GM23248 (cell line): ENCODE measurements at regions not wholly inside any gene's neighbourhood (a gene's known extent, or its start where the extent isn't known, plus 50 kb on each side); places are given as distances from the start of the nearest gene placed in this dataset.
"Not testable (repeated sequence)": the region's sequence is repeated elsewhere in the genome, so short reads cannot be mapped to it uniquely, and the experiment has no call there.

Experiments used
- DNase-seq: peaks from one replicate; pipeline ENCODE4 v3.0.0-alpha.2; 2015
- H2AFZ ChIP-seq: fragments of 200-600 bp; sonication (generic); 2 replicates; pipeline ENCODE4 v1.6.1; 2016; ENCODE audit warnings: antibody characterized with exemption
- H3F3A ChIP-seq: fragments of 200-600 bp; sonication (generic); 2 replicates; pipeline ENCODE4 v1.6.1; 2016; ENCODE audit warnings: mild to moderate bottlenecking, antibody characterized with exemption, mixed run types; ENCODE audit not compliant: insufficient read depth
- H3K27ac ChIP-seq: fragments of 200-600 bp; sonication (generic); 2 replicates; pipeline ENCODE4 v1.5.1; 2016; ENCODE audit warnings: mild to moderate bottlenecking
- H3K27me3 ChIP-seq: fragments of 200-600 bp; sonication (generic); replicated peaks from 2 replicates; pipeline ENCODE4 v1.6.1; 2016; ENCODE audit warnings: mild to moderate bottlenecking; ENCODE audit not compliant: insufficient read depth
- H3K36me3 ChIP-seq: fragments of 200-600 bp; sonication (generic); 2 replicates; pipeline ENCODE4 v1.6.1; 2016; ENCODE audit warnings: low read depth, mild to moderate bottlenecking
- H3K4me1 ChIP-seq: fragments of 200-600 bp; sonication (generic); 2 replicates; pipeline ENCODE4 v1.6.1; 2016; ENCODE audit warnings: mild to moderate bottlenecking; ENCODE audit not compliant: insufficient read depth
- H3K4me2 ChIP-seq: fragments of 200-600 bp; sonication (generic); one replicate; pipeline ENCODE4 v1.6.1; 2016; ENCODE audit warnings: mild to moderate bottlenecking; ENCODE audit not compliant: unreplicated experiment
- H3K4me3 ChIP-seq: fragments of 200-600 bp; sonication (generic); 2 replicates; pipeline ENCODE4 v1.5.1; 2016; ENCODE audit warnings: mild to moderate bottlenecking
- H3K79me2 ChIP-seq: fragments of 200-600 bp; sonication (generic); 2 replicates; pipeline ENCODE4 v1.6.1; 2016; ENCODE audit warnings: mild to moderate bottlenecking; ENCODE audit not compliant: insufficient read depth
- H3K9ac ChIP-seq: fragments of 200-600 bp; sonication (generic); 2 replicates; pipeline ENCODE4 v1.6.1; 2016; ENCODE audit warnings: mild to moderate bottlenecking
- H3K9me2 ChIP-seq: fragments of 200-600 bp; sonication (generic); 2 replicates; pipeline ENCODE4 v1.6.1; 2016; ENCODE audit warnings: mixed run types, mild to moderate bottlenecking, moderate library complexity; ENCODE audit not compliant: insufficient read depth
- H3K9me3 ChIP-seq: fragments of 200-600 bp; sonication (generic); one replicate; pipeline ENCODE4 v1.6.1; 2017; ENCODE audit warnings: low read depth
- H4K20me1 ChIP-seq: fragments of 200-600 bp; sonication (generic); 2 replicates; pipeline ENCODE4 v1.6.0; 2016; ENCODE audit not compliant: insufficient read depth
- EZH2 ChIP-seq: fragments of 200-600 bp; sonication (generic); IDR thresholded peaks from 2 replicates; pipeline ENCODE4 v1.6.1; 2018; ENCODE audit warnings: antibody characterized with exemption, mild to moderate bottlenecking; ENCODE audit not compliant: insufficient read depth, poor library complexity, severe bottlenecking
- EZH2phosphoT487 ChIP-seq: fragments of 200-600 bp; sonication (generic); IDR thresholded peaks from 2 replicates; pipeline ENCODE4 v1.6.1; 2018; ENCODE audit warnings: antibody characterized with exemption, moderate library complexity, mild to moderate bottlenecking, low read depth; ENCODE audit not compliant: insufficient read depth
- WGBS, 2 experiments: methylation state at CpG; one replicate each; pipeline ENCODE4 v1.1.6; 2015 to 2017; ENCODE audit warnings: low lambda C conversion rate in 2 of 2, low coverage in 1 of 2; ENCODE audit errors: missing lambda C conversion rate in 2 of 2; 5-methylcytosine and 5-hydroxymethylcytosine counted together
- in situ Hi-C: fragments of 300-500 bp; cut with MboI; formaldehyde crosslinking; loops from 2 replicates; pipeline ENCODE4 v1.15.0; 2020

- in situ Hi-C loops: no loop called here
- H3K27me3 ChIP-seq: no peaks in the 10 kb centered on the region
- no peaks in the 10 kb centered on the region for H3K36me3 ChIP-seq
- H3K9me2 ChIP-seq: no peaks in the 10 kb centered on the region
- H3K4me1 ChIP-seq: peaks cover 23% of the 10 kb centered on the region
- H3K4me2 ChIP-seq: peak overlapping the region; percentile 41
- no peak for TF ChIP-seq EZH2phosphoT487
- no peak for TF ChIP-seq EZH2
- peak overlapping the region; percentile 14; the same call in 1 of the 2 replicates for H3K4me3 ChIP-seq
- H4K20me1 ChIP-seq: no peaks in the 10 kb centered on the region
- H3F3A ChIP-seq: peaks cover 17% of the 10 kb centered on the region
- 13 to 14% methylated on average over 4 of the region's 4 CpGs for WGBS, 2 experiments
- H3K9ac ChIP-seq: no peak overlapping the region
- H3K9me3 ChIP-seq: no peaks in the 10 kb centered on the region
- H2AFZ ChIP-seq: peak overlapping the region; percentile 56
- peak; percentile 87 for DNase-seq
- H3K27ac ChIP-seq: peak overlapping the region; percentile 68
- H3K79me2 ChIP-seq: no peaks in the 10 kb centered on the region
These were observed 267.8 kb upstream of the ANKRD50 start for GRCh38 chr4:124980276-124980752.

GRCh38 chr4:124978536-124978935 is 266.0 kb upstream of the ANKRD50 start:
- peaks cover 17% of the 10 kb centered on the region for H3F3A ChIP-seq
- H4K20me1 ChIP-seq, H3K4me3 ChIP-seq, H3K9me3 ChIP-seq, H3K4me2 ChIP-seq, H3K9me2 ChIP-seq, DNase-seq, H3K27me3 ChIP-seq, H3K79me2 ChIP-seq, in situ Hi-C loops, H3K36me3 ChIP-seq, H2AFZ ChIP-seq, H3K9ac ChIP-seq, H3K27ac ChIP-seq: not testable (repeated sequence)
- H3K4me1 ChIP-seq: peaks cover 23% of the 10 kb centered on the region
- 10 to 15% methylated on average over 1 of the region's 1 CpG for WGBS, 2 experiments

DNA sequence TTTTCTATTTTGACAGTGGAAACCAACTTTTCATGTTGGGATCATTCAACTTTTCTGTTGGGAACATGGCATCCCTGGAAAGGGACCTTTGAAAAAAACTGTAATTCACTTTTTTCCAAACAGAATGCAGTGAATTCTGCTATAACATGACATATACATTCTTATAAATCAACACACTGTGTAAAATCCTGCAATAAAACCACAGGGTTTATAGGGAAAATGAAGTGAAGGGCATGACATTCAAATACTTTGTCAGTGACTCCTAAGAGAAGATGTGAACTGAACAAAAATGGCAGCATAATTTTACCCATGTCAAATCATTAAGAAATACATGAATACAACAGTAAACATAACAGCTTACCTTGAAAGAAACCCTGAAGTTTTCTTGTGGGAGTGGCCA is 264.5 kb upstream of the ANKRD50 start:
- no peak overlapping the region for H2AFZ ChIP-seq
- TF ChIP-seq EZH2 (no peak), EZH2phosphoT487 (no peak)
- in situ Hi-C loops: no loop called here

DNA sequence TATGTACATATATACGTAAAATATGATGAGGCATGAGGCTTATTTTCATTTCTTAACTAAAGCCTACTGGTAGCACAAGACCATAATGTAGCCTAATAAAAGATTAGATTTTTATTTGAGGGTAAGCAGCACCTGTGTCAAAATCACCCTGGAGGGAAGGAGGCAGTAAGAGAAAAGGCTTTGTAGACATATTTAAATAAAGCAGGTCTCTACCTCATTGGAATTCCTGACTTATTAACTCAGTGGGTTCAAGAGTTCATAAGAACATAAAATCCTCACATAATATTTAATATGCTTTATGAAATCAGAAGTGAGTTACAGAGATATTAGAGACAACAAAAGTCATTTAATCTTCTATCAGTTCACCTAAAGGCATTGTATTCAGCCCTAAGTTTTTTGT is 261.6 kb upstream of the ANKRD50 start:
- in situ Hi-C loops: no loop called here
- peaks cover 15% of the 10 kb centered on the region for H3F3A ChIP-seq
- H4K20me1 ChIP-seq: no peaks in the 10 kb centered on the region
- no peaks in the 10 kb centered on the region for H3K79me2 ChIP-seq
- no peak overlapping the region for H3K4me2 ChIP-seq
- WGBS, 2 experiments: 95 to 98% methylated on average over 1 of the region's 1 CpG
- no peak overlapping the region for H2AFZ ChIP-seq
- no peaks in the 10 kb centered on the region for H3K36me3 ChIP-seq
- H3K27ac ChIP-seq: no peak overlapping the region
- H3K27me3 ChIP-seq: no peaks in the 10 kb centered on the region
- no peak for DNase-seq
- H3K9me3 ChIP-seq: no peaks in the 10 kb centered on the region
- no peak overlapping the region for H3K4me3 ChIP-seq
- TF ChIP-seq EZH2phosphoT487: no peak
- TF ChIP-seq EZH2: no peak
- no peak overlapping the region for H3K9ac ChIP-seq
- H3K4me1 ChIP-seq: peaks cover 11% of the 10 kb centered on the region; the same call in 1 of the 2 replicates
- no peaks in the 10 kb centered on the region for H3K9me2 ChIP-seq

More for the DNA sequence above, 264.5 kb upstream of the ANKRD50 start:
- Histone ChIP-seq H3K9me3 (no peaks in the 10 kb centered on the region), H3K79me2 (no peaks in the 10 kb centered on the region), H3K4me3 (no peak overlapping the region), H3K27ac (no peak overlapping the region), H3K9ac (no peak overlapping the region), H4K20me1 (no peaks in the 10 kb centered on the region), H3K4me1 (peaks cover 23% of the 10 kb centered on the region), H3K36me3 (no peaks in the 10 kb centered on the region), H3K4me2 (no peak overlapping the region), H3K9me2 (no peaks in the 10 kb centered on the region), H3F3A (peaks cover 17% of the 10 kb centered on the region), H3K27me3 (no peaks in the 10 kb centered on the region)
- no peak for DNase-seq

- Histone ChIP-seq H3K4me2 (no peak overlapping the region), H3K27me3 (no peaks in the 10 kb centered on the region), H3K9me3 (no peaks in the 10 kb centered on the region), H3K27ac (no peak overlapping the region), H3K9me2 (no peaks in the 10 kb centered on the region), H2AFZ (no peak overlapping the region), H3K4me3 (no peak overlapping the region), H3F3A (peaks cover 15% of the 10 kb centered on the region), H3K4me1 (peaks cover 11% of the 10 kb centered on the region; the same call in 1 of the 2 replicates), H3K79me2 (no peaks in the 10 kb centered on the region), H4K20me1 (no peaks in the 10 kb centered on the region), H3K9ac (no peak overlapping the region), H3K36me3 (no peaks in the 10 kb centered on the region)
- WGBS, 2 experiments: 100% methylated on average over 1 of the region's 1 CpG
- in situ Hi-C loops: no loop called here
- DNase-seq: no peak
- TF ChIP-seq EZH2: no peak
These were observed 261.2 kb upstream of the ANKRD50 start for GRCh38 chr4:124973716-124974115.
